Thyroid gland (tissue), 4 donors: ENCODE measurements at regions not wholly inside any gene's neighbourhood (a gene's known extent, or its start where the extent isn't known, plus 50 kb on each side); places are given as distances from the start of the nearest gene placed in this dataset.

Experiments used
- CTCF ChIP-seq, 6 experiments: fragments of 200-600 bp in 3 of 6; fragments of 450-650 bp in 3 of 6; sonication (generic) in 3 of 6; IDR thresholded peaks; one replicate each; pipeline ENCODE4 v1.5.1; 2016 to 2019; ENCODE audit warnings: antibody characterized with exemption in 6 of 6, mild to moderate bottlenecking in 2 of 6, inconsistent platforms in 1 of 6, moderate library complexity in 1 of 6
- POLR2A ChIP-seq, 2 donors: fragments of 450-650 bp; IDR thresholded peaks; one replicate each; pipeline ENCODE4 v1.6.1; 2017; ENCODE audit warnings: antibody characterized with exemption in 2 of 2, mild to moderate bottlenecking in 2 of 2, moderate library complexity in 1 of 2

DNA sequence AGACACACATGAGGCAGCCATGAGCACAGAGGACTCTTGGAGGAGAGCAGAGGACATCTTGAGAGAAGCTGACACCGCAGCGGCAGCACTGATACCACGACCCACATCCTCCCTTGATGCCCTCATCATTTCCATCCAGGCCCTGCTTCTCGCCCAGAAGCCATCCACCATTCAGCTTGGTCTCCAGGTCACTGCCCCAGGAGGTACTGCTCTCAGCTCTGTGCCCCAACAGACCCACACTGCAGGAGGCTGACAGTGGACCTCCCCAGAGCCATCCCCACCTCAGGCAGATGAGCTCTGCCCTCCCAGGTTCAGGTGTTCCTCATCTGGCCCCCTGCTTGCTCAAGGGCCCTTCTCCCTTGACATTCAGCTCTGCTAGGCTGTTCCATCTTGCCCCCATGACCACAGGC lies 74.9 kb downstream of the ACKR3 start:
- TF ChIP-seq CTCF (IDR thresholded peaks at IDR 0.05) (no peak), POLR2A (IDR thresholded peaks at IDR 0.05) (no peak)
